ENCODE measurements at regions not wholly inside any gene's neighbourhood (a gene's known extent, or its start where the extent isn't known, plus 50 kb on each side); places are given as distances from the start of the nearest gene placed in this dataset.

- TF ChIP-seq ZBTB43 (CRISPR knock-in tag; conservative IDR thresholded peaks at IDR 0.05) (no peak), ZNF33A (CRISPR knock-in tag; IDR thresholded peaks at IDR 0.05; ENCODE audit: borderline replicate concordance) (no peak), E2F1 (CRISPR knock-in tag; IDR thresholded peaks at IDR 0.05) (no peak), CCAR2 (optimal IDR thresholded peaks at IDR 0.05; ENCODE audit: low read depth, low read length) (no peak), ATF6 (CRISPR knock-in tag; conservative IDR thresholded peaks at IDR 0.05) (no peak), GLMP (CRISPR knock-in tag; IDR thresholded peaks at IDR 0.05; ENCODE audit: borderline replicate concordance) (no peak), SALL1 (CRISPR knock-in tag; IDR thresholded peaks at IDR 0.05) (peak; percentile 55), DNMT1 (CRISPR knock-in tag; IDR thresholded peaks at IDR 0.05) (no peak), NR1H2 (CRISPR knock-in tag; IDR thresholded peaks at IDR 0.05; ENCODE audit: borderline replicate concordance, low read depth) (no peak), HNF1B (CRISPR knock-in tag; IDR thresholded peaks at IDR 0.05) (no peak), DBP (CRISPR knock-in tag; IDR thresholded peaks at IDR 0.05; ENCODE audit: not compliant biosample characterization) (no peak), ETV5 (CRISPR knock-in tag; IDR thresholded peaks at IDR 0.05; ENCODE audit: borderline replicate concordance) (no peak), TMF1 (CRISPR knock-in tag; IDR thresholded peaks at IDR 0.05; ENCODE audit: low read depth) (no peak), MED1 (CRISPR knock-in tag; IDR thresholded peaks at IDR 0.05) (no peak), FOSL1 (CRISPR knock-in tag; IDR thresholded peaks at IDR 0.05; ENCODE audit: borderline replicate concordance) (no peak), ZNF558 (CRISPR knock-in tag; IDR thresholded peaks at IDR 0.05; ENCODE audit: borderline replicate concordance) (no peak), ZSCAN22 (CRISPR knock-in tag; IDR thresholded peaks at IDR 0.05) (no peak)
Observed at GRCh38 chr15:77753281-77753873, 120.7 kb upstream of the LINGO1 start (continued).
